WTC11 (cell line): ENCODE measurements at regions not wholly inside any gene's neighbourhood (a gene's known extent, or its start where the extent isn't known, plus 50 kb on each side); places are given as distances from the start of the nearest gene placed in this dataset.

ENCODE experiments used
- ATAC-seq: fragments of 200-7000 bp; cut with Tn5 transposase; 2 replicates; pipeline ENCODE4 v1.10.0; 2021; ENCODE audit warnings: mild to moderate bottlenecking, moderate library complexity
- CTCF ChIA-PET: fragments of 300-600 bp; sonication (Branson Sonifier 250); formaldehyde crosslinking; loops from one replicate; lab custom pipeline; 2021; ENCODE audit warnings: antibody characterized with exemption; lab: Charles Lee
- POLR2A ChIA-PET: fragments of 350-600 bp; sonication (Branson Sonifier 250); formaldehyde crosslinking; loops from one replicate; lab custom pipeline; 2021; ENCODE audit warnings: antibody characterized with exemption; lab: Charles Lee
- DNase-seq: peaks from one replicate; pipeline ENCODE4 v3.0.0; 2021; ENCODE audit warnings: low spot score
- H3K27ac Mint-ChIP-seq: 2 replicates; pipeline ENCODE4 v1.8.0; 2021; ENCODE audit warnings: mixed read lengths
- H3K27me3 Mint-ChIP-seq: 2 replicates; pipeline ENCODE4 v1.8.0; 2021; ENCODE audit warnings: low read depth, mild to moderate bottlenecking, moderate library complexity, mixed read lengths
- H3K36me3 Mint-ChIP-seq: 2 replicates; pipeline ENCODE4 v1.8.0; 2021; ENCODE audit warnings: mixed read lengths
- H3K4me1 Mint-ChIP-seq: 2 replicates; pipeline ENCODE4 v1.8.0; 2022; ENCODE audit warnings: mixed read lengths
- H3K4me3 Mint-ChIP-seq: 2 replicates; pipeline ENCODE4 v1.8.0; 2021; ENCODE audit warnings: mild to moderate bottlenecking, moderate library complexity, mixed read lengths
- H3K9me3 Mint-ChIP-seq: 2 replicates; pipeline ENCODE4 v1.8.0; 2021; ENCODE audit warnings: mixed read lengths
- ATF1 ChIP-seq: sonication (generic); formaldehyde crosslinking; IDR thresholded peaks from 2 replicates; pipeline ENCODE4 v1.8.1; 2023; ENCODE audit warnings: mild to moderate bottlenecking, moderate library complexity, missing genetic modification reagents
- CBFB ChIP-seq: sonication (generic); formaldehyde crosslinking; IDR thresholded peaks from 2 replicates; pipeline ENCODE4 v1.8.1; 2022; ENCODE audit warnings: mild to moderate bottlenecking, low read depth, missing genetic modification reagents
- CREB1 ChIP-seq: sonication (generic); formaldehyde crosslinking; IDR thresholded peaks from 2 replicates; pipeline ENCODE4 v1.8.0; 2023; ENCODE audit warnings: mild to moderate bottlenecking, missing genetic modification reagents
- CTCF ChIP-seq: fragments of 200-600 bp; IDR thresholded peaks from 2 replicates; pipeline ENCODE4 v1.8.0; 2022; ENCODE audit warnings: antibody characterized with exemption
- E2F4 ChIP-seq: sonication (generic); formaldehyde crosslinking; IDR thresholded peaks from 2 replicates; pipeline ENCODE4 v1.8.1; 2022; ENCODE audit warnings: low read depth, mild to moderate bottlenecking, moderate library complexity, missing genetic modification reagents, borderline replicate concordance
- ELF4 ChIP-seq: sonication (generic); formaldehyde crosslinking; IDR thresholded peaks from 2 replicates; pipeline ENCODE4 v1.8.1; 2022; ENCODE audit warnings: low read depth, mild to moderate bottlenecking, moderate library complexity, missing genetic modification reagents
- EMX1 ChIP-seq: fragments of 250-450 bp; sonication (Bioruptor Pico); IDR thresholded peaks from 2 replicates; pipeline ENCODE4 v1.8.0; 2021; ENCODE audit warnings: mild to moderate bottlenecking
- FOXK1 ChIP-seq: sonication (generic); formaldehyde crosslinking; IDR thresholded peaks from 2 replicates; pipeline ENCODE4 v1.8.0; 2022; ENCODE audit warnings: mild to moderate bottlenecking, moderate library complexity, missing genetic modification reagents
- GTF2I ChIP-seq: fragments of 250-450 bp; sonication (Bioruptor Pico); conservative IDR thresholded peaks from 2 replicates; pipeline ENCODE4 v1.4.0; 2021; ENCODE audit warnings: mild to moderate bottlenecking
- KAT7 ChIP-seq: sonication (generic); formaldehyde crosslinking; IDR thresholded peaks from 2 replicates; pipeline ENCODE4 v1.8.1; 2023; ENCODE audit warnings: missing genetic modification reagents, mild to moderate bottlenecking, borderline replicate concordance
- MYBL2 ChIP-seq: sonication (generic); formaldehyde crosslinking; IDR thresholded peaks from 2 replicates; pipeline ENCODE4 v1.8.1; 2023; ENCODE audit warnings: mild to moderate bottlenecking, moderate library complexity, missing genetic modification reagents
- NR1H2 ChIP-seq: sonication (generic); formaldehyde crosslinking; IDR thresholded peaks from 2 replicates; pipeline ENCODE4 v1.9.0; 2021; ENCODE audit warnings: mild to moderate bottlenecking, moderate library complexity, missing genetic modification reagents
- NR2C2 ChIP-seq: sonication (generic); formaldehyde crosslinking; IDR thresholded peaks from 2 replicates; pipeline ENCODE4 v1.8.0; 2022; ENCODE audit warnings: mild to moderate bottlenecking, missing genetic modification reagents
- NR3C1 ChIP-seq: sonication (generic); formaldehyde crosslinking; conservative IDR thresholded peaks from 2 replicates; pipeline ENCODE4 v1.8.1; 2023; ENCODE audit warnings: low read depth, mild to moderate bottlenecking, missing genetic modification reagents
- PREB ChIP-seq: sonication (generic); formaldehyde crosslinking; IDR thresholded peaks from 2 replicates; pipeline ENCODE4 v1.8.1; 2022; ENCODE audit warnings: mild to moderate bottlenecking, missing genetic modification reagents, moderate library complexity, borderline replicate concordance
- SMAD4 ChIP-seq: sonication (generic); formaldehyde crosslinking; IDR thresholded peaks from 2 replicates; pipeline ENCODE4 v1.8.0; 2022; ENCODE audit warnings: mild to moderate bottlenecking, missing genetic modification reagents
- SP1 ChIP-seq: sonication (generic); formaldehyde crosslinking; conservative IDR thresholded peaks from 2 replicates; pipeline ENCODE4 v1.8.1; 2022; ENCODE audit warnings: missing genetic modification reagents
- TCF7 ChIP-seq: sonication (generic); formaldehyde crosslinking; IDR thresholded peaks from 2 replicates; pipeline ENCODE4 v1.8.0; 2022; ENCODE audit warnings: mild to moderate bottlenecking, low read depth, missing genetic modification reagents, moderate library complexity
- TP53 ChIP-seq: sonication (generic); formaldehyde crosslinking; IDR thresholded peaks from 2 replicates; pipeline ENCODE4 v1.8.1; 2023; ENCODE audit warnings: mild to moderate bottlenecking, missing genetic modification reagents
- ZNF416 ChIP-seq: fragments of 250-450 bp; sonication (Bioruptor Pico); IDR thresholded peaks from 2 replicates; pipeline ENCODE4 v1.9.0; 2021; ENCODE audit warnings: mild to moderate bottlenecking, inconsistent platforms
- TF ChIP-seq, protein P1 (sequence below): fragments of 250-450 bp; sonication (Bioruptor Pico); IDR thresholded peaks from 2 replicates; pipeline ENCODE4 v1.9.0; 2021; ENCODE audit warnings: mild to moderate bottlenecking, borderline replicate concordance
- TF ChIP-seq, protein P2 (sequence below): fragments of 250-450 bp; sonication (Bioruptor Pico); IDR thresholded peaks from 2 replicates; pipeline ENCODE4 v1.9.0; 2021; ENCODE audit warnings: mild to moderate bottlenecking
- TF ChIP-seq, protein P3 (sequence below): sonication (generic); formaldehyde crosslinking; IDR thresholded peaks from 2 replicates; pipeline ENCODE4 v1.8.1; 2023; ENCODE audit warnings: mild to moderate bottlenecking, missing genetic modification reagents, moderate library complexity
- TF ChIP-seq, protein P4 (sequence below): sonication (generic); formaldehyde crosslinking; IDR thresholded peaks from 2 replicates; pipeline ENCODE4 v1.8.1; 2022; ENCODE audit warnings: missing genetic modification reagents, borderline replicate concordance
- TF ChIP-seq, protein P5 (sequence below): sonication (generic); formaldehyde crosslinking; IDR thresholded peaks from 2 replicates; pipeline ENCODE4 v1.8.1; 2023; ENCODE audit warnings: mild to moderate bottlenecking, missing genetic modification reagents, moderate library complexity

DNA sequence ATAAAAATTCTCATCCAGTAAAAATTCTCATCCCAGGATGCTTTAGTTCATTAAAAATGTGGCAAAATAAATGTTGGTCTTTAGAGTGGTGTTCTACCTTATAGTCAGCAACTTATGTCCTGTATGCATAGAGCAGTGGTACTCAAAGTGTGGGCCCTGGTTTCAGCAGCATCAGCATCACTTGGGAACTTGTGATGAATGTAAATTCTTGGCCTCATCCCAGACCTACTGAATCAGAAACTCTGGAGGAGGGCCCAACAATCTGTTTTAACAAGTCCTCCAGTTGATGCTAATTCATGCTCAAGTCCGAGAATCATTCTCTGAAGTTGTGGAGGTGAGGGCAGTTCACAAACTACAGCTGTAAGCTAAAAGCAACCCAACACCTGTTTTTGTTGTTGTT lies 307.3 kb upstream of the SATB1 start:
- Mint-ChIP-seq H3K27me3 (no peaks in the 10 kb centered on the region), H3K9me3 (no peaks in the 10 kb centered on the region), H3K36me3 (no peaks in the 10 kb centered on the region), H3K4me3 (no peak overlapping the region), H3K27ac (no peak overlapping the region), H3K4me1 (peaks cover 6% of the 10 kb centered on the region; the same call in 1 of the 2 replicates)
- ChIA-PET CTCF (interaction anchor here (0.9 kb wide), 1 partner anchor 26 kb away, joined by 5 read pairs; no protein-coding TSS in a partner anchor), POLR2A (no interaction called here)
- no peak for DNase-seq
- no peak for ATAC-seq
- TF ChIP-seq ELF4 (no peak), MYBL2 (CRISPR knock-in tag) (no peak), EMX1 (CRISPR knock-in tag) (no peak), ATF1 (CRISPR knock-in tag) (no peak), CTCF (no peak), NR3C1 (no peak), CBFB (CRISPR knock-in tag) (no peak), FOXK1 (CRISPR knock-in tag) (no peak), ZNF416 (CRISPR knock-in tag) (no peak), CREB1 (CRISPR knock-in tag) (no peak)
- TF ChIP-seq, protein P1, sequence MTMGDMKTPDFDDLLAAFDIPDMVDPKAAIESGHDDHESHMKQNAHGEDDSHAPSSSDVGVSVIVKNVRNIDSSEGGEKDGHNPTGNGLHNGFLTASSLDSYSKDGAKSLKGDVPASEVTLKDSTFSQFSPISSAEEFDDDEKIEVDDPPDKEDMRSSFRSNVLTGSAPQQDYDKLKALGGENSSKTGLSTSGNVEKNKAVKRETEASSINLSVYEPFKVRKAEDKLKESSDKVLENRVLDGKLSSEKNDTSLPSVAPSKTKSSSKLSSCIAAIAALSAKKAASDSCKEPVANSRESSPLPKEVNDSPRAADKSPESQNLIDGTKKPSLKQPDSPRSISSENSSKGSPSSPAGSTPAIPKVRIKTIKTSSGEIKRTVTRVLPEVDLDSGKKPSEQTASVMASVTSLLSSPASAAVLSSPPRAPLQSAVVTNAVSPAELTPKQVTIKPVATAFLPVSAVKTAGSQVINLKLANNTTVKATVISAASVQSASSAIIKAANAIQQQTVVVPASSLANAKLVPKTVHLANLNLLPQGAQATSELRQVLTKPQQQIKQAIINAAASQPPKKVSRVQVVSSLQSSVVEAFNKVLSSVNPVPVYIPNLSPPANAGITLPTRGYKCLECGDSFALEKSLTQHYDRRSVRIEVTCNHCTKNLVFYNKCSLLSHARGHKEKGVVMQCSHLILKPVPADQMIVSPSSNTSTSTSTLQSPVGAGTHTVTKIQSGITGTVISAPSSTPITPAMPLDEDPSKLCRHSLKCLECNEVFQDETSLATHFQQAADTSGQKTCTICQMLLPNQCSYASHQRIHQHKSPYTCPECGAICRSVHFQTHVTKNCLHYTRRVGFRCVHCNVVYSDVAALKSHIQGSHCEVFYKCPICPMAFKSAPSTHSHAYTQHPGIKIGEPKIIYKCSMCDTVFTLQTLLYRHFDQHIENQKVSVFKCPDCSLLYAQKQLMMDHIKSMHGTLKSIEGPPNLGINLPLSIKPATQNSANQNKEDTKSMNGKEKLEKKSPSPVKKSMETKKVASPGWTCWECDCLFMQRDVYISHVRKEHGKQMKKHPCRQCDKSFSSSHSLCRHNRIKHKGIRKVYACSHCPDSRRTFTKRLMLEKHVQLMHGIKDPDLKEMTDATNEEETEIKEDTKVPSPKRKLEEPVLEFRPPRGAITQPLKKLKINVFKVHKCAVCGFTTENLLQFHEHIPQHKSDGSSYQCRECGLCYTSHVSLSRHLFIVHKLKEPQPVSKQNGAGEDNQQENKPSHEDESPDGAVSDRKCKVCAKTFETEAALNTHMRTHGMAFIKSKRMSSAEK: no peak

- Mint-ChIP-seq H3K27me3 (no peaks in the 10 kb centered on the region), H3K36me3 (no peaks in the 10 kb centered on the region), H3K9me3 (no peaks in the 10 kb centered on the region), H3K4me1 (peaks cover 6% of the 10 kb centered on the region; the same call in 1 of the 2 replicates), H3K4me3 (no peak overlapping the region), H3K27ac (no peak overlapping the region)
- ATAC-seq (peak; percentile 30), DNase-seq (no peak)
- CTCF ChIA-PET: interaction anchor here (1.0 kb wide), 1 partner anchor 27 kb away, joined by 6 read pairs; no protein-coding TSS in a partner anchor
- TF ChIP-seq TP53 (CRISPR knock-in tag) (no peak), PREB (CRISPR knock-in tag) (no peak), TCF7 (no peak), GTF2I (CRISPR knock-in tag) (no peak), NR2C2 (CRISPR knock-in tag) (no peak), FOXK1 (CRISPR knock-in tag) (no peak), NR1H2 (CRISPR knock-in tag) (no peak), E2F4 (no peak), KAT7 (CRISPR knock-in tag) (no peak), SP1 (CRISPR knock-in tag) (no peak), SMAD4 (CRISPR knock-in tag) (no peak)
- TF ChIP-seq, protein P2, sequence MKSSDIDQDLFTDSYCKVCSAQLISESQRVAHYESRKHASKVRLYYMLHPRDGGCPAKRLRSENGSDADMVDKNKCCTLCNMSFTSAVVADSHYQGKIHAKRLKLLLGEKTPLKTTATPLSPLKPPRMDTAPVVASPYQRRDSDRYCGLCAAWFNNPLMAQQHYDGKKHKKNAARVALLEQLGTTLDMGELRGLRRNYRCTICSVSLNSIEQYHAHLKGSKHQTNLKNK (CRISPR knock-in tag): no peak
- TF ChIP-seq, protein P3, sequence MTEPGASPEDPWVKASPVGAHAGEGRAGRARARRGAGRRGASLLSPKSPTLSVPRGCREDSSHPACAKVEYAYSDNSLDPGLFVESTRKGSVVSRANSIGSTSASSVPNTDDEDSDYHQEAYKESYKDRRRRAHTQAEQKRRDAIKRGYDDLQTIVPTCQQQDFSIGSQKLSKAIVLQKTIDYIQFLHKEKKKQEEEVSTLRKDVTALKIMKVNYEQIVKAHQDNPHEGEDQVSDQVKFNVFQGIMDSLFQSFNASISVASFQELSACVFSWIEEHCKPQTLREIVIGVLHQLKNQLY (CRISPR knock-in tag): no peak
- TF ChIP-seq, protein P4, sequence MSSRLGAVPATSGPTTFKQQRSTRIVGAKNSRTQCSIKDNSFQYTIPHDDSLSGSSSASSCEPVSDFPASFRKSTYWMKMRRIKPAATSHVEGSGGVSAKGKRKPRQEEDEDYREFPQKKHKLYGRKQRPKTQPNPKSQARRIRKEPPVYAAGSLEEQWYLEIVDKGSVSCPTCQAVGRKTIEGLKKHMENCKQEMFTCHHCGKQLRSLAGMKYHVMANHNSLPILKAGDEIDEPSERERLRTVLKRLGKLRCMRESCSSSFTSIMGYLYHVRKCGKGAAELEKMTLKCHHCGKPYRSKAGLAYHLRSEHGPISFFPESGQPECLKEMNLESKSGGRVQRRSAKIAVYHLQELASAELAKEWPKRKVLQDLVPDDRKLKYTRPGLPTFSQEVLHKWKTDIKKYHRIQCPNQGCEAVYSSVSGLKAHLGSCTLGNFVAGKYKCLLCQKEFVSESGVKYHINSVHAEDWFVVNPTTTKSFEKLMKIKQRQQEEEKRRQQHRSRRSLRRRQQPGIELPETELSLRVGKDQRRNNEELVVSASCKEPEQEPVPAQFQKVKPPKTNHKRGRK (CRISPR knock-in tag): no peak
- TF ChIP-seq, protein P5, sequence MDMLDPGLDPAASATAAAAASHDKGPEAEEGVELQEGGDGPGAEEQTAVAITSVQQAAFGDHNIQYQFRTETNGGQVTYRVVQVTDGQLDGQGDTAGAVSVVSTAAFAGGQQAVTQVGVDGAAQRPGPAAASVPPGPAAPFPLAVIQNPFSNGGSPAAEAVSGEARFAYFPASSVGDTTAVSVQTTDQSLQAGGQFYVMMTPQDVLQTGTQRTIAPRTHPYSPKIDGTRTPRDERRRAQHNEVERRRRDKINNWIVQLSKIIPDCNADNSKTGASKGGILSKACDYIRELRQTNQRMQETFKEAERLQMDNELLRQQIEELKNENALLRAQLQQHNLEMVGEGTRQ: no peak
- POLR2A ChIA-PET: no interaction called here
Observed at GRCh38 chr3:18730491-18730890, 305.4 kb upstream of the SATB1 start.
